ENCODE measurements at regions not wholly inside any gene's neighbourhood (a gene's known extent, or its start where the extent isn't known, plus 50 kb on each side); places are given as distances from the start of the nearest gene placed in this dataset.
A peak's percentile ranks its signal among the peaks of the same experiment; 100 is the strongest.

DNA sequence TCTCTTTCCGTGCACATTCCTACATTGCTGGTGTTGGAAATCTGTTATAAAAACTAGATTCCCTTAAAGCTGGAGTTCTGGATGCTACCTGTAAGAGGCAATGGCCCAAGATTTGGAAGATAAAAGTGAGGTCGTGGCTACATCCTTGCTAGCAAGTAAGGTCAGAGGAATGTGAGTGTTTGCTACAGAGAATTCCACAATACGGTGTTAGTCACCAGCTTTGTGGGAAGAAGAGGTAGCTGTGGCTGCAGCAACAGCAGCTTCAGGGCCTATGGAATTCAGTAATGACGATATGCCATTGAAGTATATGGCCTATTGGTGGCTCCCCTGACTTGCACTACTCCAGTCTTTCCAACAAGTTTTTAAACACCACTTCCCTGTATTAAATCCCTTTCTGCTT is 227.7 kb upstream of the TMEM260 start:
- no peaks in the 10 kb centered on the region for H3K9me3 ChIP-seq (ENCODE audit: control insufficient read depth, insufficient read depth, low read depth, low read length)
- H3K27me3 ChIP-seq (ENCODE audit: control insufficient read depth, insufficient read depth, low read length), result no peaks in the 10 kb centered on the region
- TF ChIP-seq, protein P1, sequence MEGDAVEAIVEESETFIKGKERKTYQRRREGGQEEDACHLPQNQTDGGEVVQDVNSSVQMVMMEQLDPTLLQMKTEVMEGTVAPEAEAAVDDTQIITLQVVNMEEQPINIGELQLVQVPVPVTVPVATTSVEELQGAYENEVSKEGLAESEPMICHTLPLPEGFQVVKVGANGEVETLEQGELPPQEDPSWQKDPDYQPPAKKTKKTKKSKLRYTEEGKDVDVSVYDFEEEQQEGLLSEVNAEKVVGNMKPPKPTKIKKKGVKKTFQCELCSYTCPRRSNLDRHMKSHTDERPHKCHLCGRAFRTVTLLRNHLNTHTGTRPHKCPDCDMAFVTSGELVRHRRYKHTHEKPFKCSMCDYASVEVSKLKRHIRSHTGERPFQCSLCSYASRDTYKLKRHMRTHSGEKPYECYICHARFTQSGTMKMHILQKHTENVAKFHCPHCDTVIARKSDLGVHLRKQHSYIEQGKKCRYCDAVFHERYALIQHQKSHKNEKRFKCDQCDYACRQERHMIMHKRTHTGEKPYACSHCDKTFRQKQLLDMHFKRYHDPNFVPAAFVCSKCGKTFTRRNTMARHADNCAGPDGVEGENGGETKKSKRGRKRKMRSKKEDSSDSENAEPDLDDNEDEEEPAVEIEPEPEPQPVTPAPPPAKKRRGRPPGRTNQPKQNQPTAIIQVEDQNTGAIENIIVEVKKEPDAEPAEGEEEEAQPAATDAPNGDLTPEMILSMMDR (conservative IDR thresholded peaks at IDR 0.05 in 1 of 2, IDR thresholded peaks at IDR 0.05 in 1 of 2; ENCODE audit: low read depth in 1 of 2, low read length in 2 of 2), result no peak
- no peak for TF ChIP-seq EZH2 (IDR thresholded peaks at IDR 0.05; ENCODE audit: low read length, missing control alignments)
- H3K27ac ChIP-seq (ENCODE audit: insufficient read depth, low read length), result no peak overlapping the region
- H3K4me1 ChIP-seq (ENCODE audit: control insufficient read depth, extremely low read depth, insufficient read depth, low read length), result no peaks in the 10 kb centered on the region
- H4K20me1 ChIP-seq (ENCODE audit: control insufficient read depth, extremely low read depth, insufficient read depth, low read length), result no peaks in the 10 kb centered on the region
- no peaks in the 10 kb centered on the region for H3K79me2 ChIP-seq (ENCODE audit: control insufficient read depth, insufficient read depth, low read length)
- H3K4me3 ChIP-seq (replicated peaks in 1 of 4; ENCODE audit: control extremely low read depth in 1 of 4, insufficient read depth in 1 of 4, low read depth in 3 of 4, low read length in 4 of 4), result no peak overlapping the region
- H3K36me3 ChIP-seq (ENCODE audit: control insufficient read depth, insufficient read depth, low read length), result no peaks in the 10 kb centered on the region
- no peak overlapping the region for H3K4me2 ChIP-seq (ENCODE audit: extremely low read depth, insufficient read depth, low read length)
- no peak overlapping the region for H3K9ac ChIP-seq (ENCODE audit: insufficient read depth, low read length)
- peak; percentile 46 to 95 for DNase-seq (ENCODE audit: low read depth in 2 of 2)
- no peak overlapping the region for H2AFZ ChIP-seq (ENCODE audit: low read length)

DNA sequence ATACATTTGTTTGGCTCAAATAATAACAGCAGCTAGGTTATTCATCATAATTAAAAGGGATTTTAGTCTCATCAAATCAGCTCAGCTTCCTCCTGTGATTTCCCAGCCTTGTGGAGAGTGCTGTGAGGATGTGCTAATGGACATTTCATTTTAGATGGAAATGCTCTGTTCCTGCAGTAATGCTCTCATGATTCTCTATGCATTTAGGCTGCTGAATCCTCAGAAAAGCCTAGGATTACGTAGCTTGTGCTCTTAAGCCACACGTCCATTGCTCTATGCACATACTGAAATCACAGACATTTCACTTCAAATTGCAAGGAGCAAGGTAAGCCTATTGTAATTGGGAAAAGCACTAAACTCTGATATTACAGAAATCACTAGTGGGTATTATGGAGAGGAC is 226.6 kb upstream of the TMEM260 start:
- Histone ChIP-seq H4K20me1 (ENCODE audit: control insufficient read depth, extremely low read depth, insufficient read depth, low read length) (no peaks in the 10 kb centered on the region), H3K4me2 (ENCODE audit: extremely low read depth, insufficient read depth, low read length) (no peak overlapping the region), H3K4me3 (replicated peaks in 1 of 4; ENCODE audit: control extremely low read depth in 1 of 4, insufficient read depth in 1 of 4, low read depth in 3 of 4, low read length in 4 of 4) (no peak overlapping the region), H3K9ac (ENCODE audit: insufficient read depth, low read length) (no peak overlapping the region), H3K27ac (ENCODE audit: insufficient read depth, low read length) (no peak overlapping the region), H2AFZ (ENCODE audit: low read length) (no peak overlapping the region), H3K27me3 (ENCODE audit: control insufficient read depth, insufficient read depth, low read length) (no peaks in the 10 kb centered on the region), H3K79me2 (ENCODE audit: control insufficient read depth, insufficient read depth, low read length) (no peaks in the 10 kb centered on the region), H3K4me1 (ENCODE audit: control insufficient read depth, extremely low read depth, insufficient read depth, low read length) (no peaks in the 10 kb centered on the region), H3K9me3 (ENCODE audit: control insufficient read depth, insufficient read depth, low read depth, low read length) (no peaks in the 10 kb centered on the region), H3K36me3 (ENCODE audit: control insufficient read depth, insufficient read depth, low read length) (no peaks in the 10 kb centered on the region)
- no peak for DNase-seq (ENCODE audit: low read depth in 2 of 2)
- TF ChIP-seq, protein P1 (conservative IDR thresholded peaks at IDR 0.05 in 1 of 2, IDR thresholded peaks at IDR 0.05 in 1 of 2; ENCODE audit: low read depth in 1 of 2, low read length in 2 of 2), result no peak
- no peak for TF ChIP-seq EZH2 (IDR thresholded peaks at IDR 0.05; ENCODE audit: low read length, missing control alignments)

DNA sequence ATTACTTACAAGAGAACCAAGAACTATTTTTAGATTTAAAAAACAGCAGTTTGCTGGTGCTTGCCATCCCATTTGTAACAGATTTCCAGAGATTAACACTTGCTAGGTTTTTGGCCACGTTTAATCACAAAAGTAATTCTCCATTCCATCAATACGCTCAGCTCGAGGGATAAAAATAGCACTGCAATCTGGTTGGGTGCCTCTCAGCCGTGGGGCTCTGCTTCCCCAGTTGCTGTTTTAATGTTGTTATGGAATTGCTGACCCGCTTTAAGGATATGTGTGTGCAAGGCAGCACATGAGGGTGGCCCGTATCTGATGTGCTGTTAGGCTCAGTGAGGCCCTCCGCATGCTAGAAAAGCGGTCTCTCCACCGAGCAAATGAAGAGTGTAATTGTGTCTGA is 222.2 kb upstream of the TMEM260 start:
- H3K4me2 ChIP-seq (ENCODE audit: extremely low read depth, insufficient read depth, low read length), result no peak overlapping the region
- H2AFZ ChIP-seq (ENCODE audit: low read length), result no peak overlapping the region
- no peaks in the 10 kb centered on the region for H4K20me1 ChIP-seq (ENCODE audit: control insufficient read depth, extremely low read depth, insufficient read depth, low read length)
- no peaks in the 10 kb centered on the region for H3K36me3 ChIP-seq (ENCODE audit: control insufficient read depth, insufficient read depth, low read length)
- H3K27ac ChIP-seq (ENCODE audit: insufficient read depth, low read length), result no peak overlapping the region
- no peak overlapping the region for H3K4me3 ChIP-seq (replicated peaks in 1 of 4; ENCODE audit: control extremely low read depth in 1 of 4, insufficient read depth in 1 of 4, low read depth in 3 of 4, low read length in 4 of 4)
- TF ChIP-seq EZH2 (IDR thresholded peaks at IDR 0.05; ENCODE audit: low read length, missing control alignments), result no peak
- TF ChIP-seq, protein P1 (conservative IDR thresholded peaks at IDR 0.05 in 1 of 2, IDR thresholded peaks at IDR 0.05 in 1 of 2; ENCODE audit: low read depth in 1 of 2, low read length in 2 of 2), result no peak
- H3K27me3 ChIP-seq (ENCODE audit: control insufficient read depth, insufficient read depth, low read length), result no peaks in the 10 kb centered on the region
- no peak for DNase-seq (ENCODE audit: low read depth in 2 of 2)
- no peak overlapping the region for H3K9ac ChIP-seq (ENCODE audit: insufficient read depth, low read length)
- H3K79me2 ChIP-seq (ENCODE audit: control insufficient read depth, insufficient read depth, low read length), result no peaks in the 10 kb centered on the region
- H3K9me3 ChIP-seq (ENCODE audit: control insufficient read depth, insufficient read depth, low read depth, low read length), result no peaks in the 10 kb centered on the region
- no peaks in the 10 kb centered on the region for H3K4me1 ChIP-seq (ENCODE audit: control insufficient read depth, extremely low read depth, insufficient read depth, low read length)
